Mesenchymal stem cell (in vitro differentiated cells and primary cell): ENCODE measurements at regions not wholly inside any gene's neighbourhood (a gene's known extent, or its start where the extent isn't known, plus 50 kb on each side); places are given as distances from the start of the nearest gene placed in this dataset.
"Not testable (repeated sequence)": the region's sequence is repeated elsewhere in the genome, so short reads cannot be mapped to it uniquely, and the experiment has no call there.

Experiments
- DNase-seq: peaks from one replicate; pipeline ENCODE4 v3.0.0-alpha.2; 2013
- H2AFZ ChIP-seq: one replicate; pipeline ENCODE4 v1.6.1; 2013; ENCODE audit warnings: low read depth, mild to moderate bottlenecking, control low read depth, inconsistent platforms, low read length, moderate library complexity
- H2AK5ac ChIP-seq: 2 replicates; pipeline ENCODE4 v1.6.1; 2013; ENCODE audit warnings: low read length, moderate library complexity, mild to moderate bottlenecking, inconsistent platforms; ENCODE audit not compliant: severe bottlenecking
- H2BK120ac ChIP-seq: one replicate; pipeline ENCODE4 v1.6.1; 2013; ENCODE audit warnings: low read depth, mild to moderate bottlenecking, inconsistent platforms, low read length, moderate library complexity
- H2BK12ac ChIP-seq, 2 experiments: one replicate each; pipeline ENCODE4 v1.6.1; 2013; ENCODE audit warnings: inconsistent platforms in 2 of 2, low read length in 2 of 2, mild to moderate bottlenecking in 2 of 2, moderate library complexity in 2 of 2, control low read depth in 1 of 2
- H2BK15ac ChIP-seq: one replicate; pipeline ENCODE4 v1.6.1; 2013; ENCODE audit warnings: mild to moderate bottlenecking, low read depth, inconsistent platforms; ENCODE audit not compliant: poor library complexity, severe bottlenecking
- H2BK5ac ChIP-seq: 2 replicates; pipeline ENCODE4 v1.6.1; 2013; ENCODE audit warnings: low read depth, mild to moderate bottlenecking, low read length, control low read depth, inconsistent platforms; ENCODE audit not compliant: poor library complexity, severe bottlenecking
- H3K14ac ChIP-seq, 2 experiments: one replicate each; pipeline ENCODE4 v1.6.1; 2013; ENCODE audit warnings: inconsistent platforms in 2 of 2, low read length in 2 of 2, control low read depth in 1 of 2, mild to moderate bottlenecking in 1 of 2, moderate library complexity in 1 of 2
- H3K18ac ChIP-seq, 2 experiments: one replicate each; pipeline ENCODE4 v1.6.1; 2013; ENCODE audit warnings: inconsistent platforms in 2 of 2, low read length in 2 of 2, control low read depth in 1 of 2, low read depth in 1 of 2, mild to moderate bottlenecking in 1 of 2
- H3K23ac ChIP-seq, 2 experiments: one replicate each; pipeline ENCODE4 v1.6.1; 2013; ENCODE audit warnings: inconsistent platforms in 2 of 2, low read length in 2 of 2, mild to moderate bottlenecking in 2 of 2, moderate library complexity in 2 of 2, control low read depth in 1 of 2
- H3K27ac ChIP-seq: 2 replicates; pipeline ENCODE4 v1.5.1; 2013; ENCODE audit warnings: mild to moderate bottlenecking, moderate library complexity, low read length, control low read depth, inconsistent platforms; ENCODE audit not compliant: poor library complexity, severe bottlenecking
- H3K27me3 ChIP-seq, 2 experiments: 2 replicates each; pipeline versions ENCODE4 v1.6.1 to v1.7.0; 2013; ENCODE audit warnings: low read length in 2 of 2, mild to moderate bottlenecking in 2 of 2, moderate library complexity in 2 of 2, control low read depth in 1 of 2, inconsistent platforms in 1 of 2; ENCODE audit not compliant: control insufficient read depth in 1 of 2, insufficient read depth in 1 of 2
- H3K36me3 ChIP-seq, 2 experiments: 2 replicates each; pipeline versions ENCODE4 v1.6.1 to v1.7.0; 2013; ENCODE audit warnings: low read length in 2 of 2, control low read depth in 1 of 2, inconsistent platforms in 1 of 2, low read depth in 1 of 2, mild to moderate bottlenecking in 1 of 2; ENCODE audit not compliant: insufficient read depth in 2 of 2, control insufficient read depth in 1 of 2
- H3K4ac ChIP-seq, 2 experiments: one replicate each; pipeline ENCODE4 v1.6.1; 2013; ENCODE audit warnings: inconsistent platforms in 2 of 2, low read length in 2 of 2, mild to moderate bottlenecking in 2 of 2, moderate library complexity in 2 of 2, control low read depth in 1 of 2, low read depth in 1 of 2
- H3K4me1 ChIP-seq: 2 replicates; pipeline ENCODE4 v1.6.1; 2013; ENCODE audit warnings: low read depth, low read length, control low read depth; ENCODE audit not compliant: control insufficient read depth, insufficient read depth
- H3K4me2 ChIP-seq: 2 replicates; pipeline ENCODE4 v1.6.1; 2013; ENCODE audit warnings: low read length, mild to moderate bottlenecking, inconsistent platforms; ENCODE audit not compliant: poor library complexity, severe bottlenecking
- H3K4me3 ChIP-seq, 2 experiments: 2 replicates each; pipeline versions ENCODE4 v1.5.1 to v1.7.0; 2013; ENCODE audit warnings: low read length in 2 of 2, mild to moderate bottlenecking in 2 of 2, control low read depth in 1 of 2, low read depth in 1 of 2; ENCODE audit not compliant: insufficient read depth in 1 of 2
- H3K79me1 ChIP-seq: replicated peaks from 2 replicates; pipeline ENCODE4 v1.6.1; 2013; ENCODE audit warnings: mild to moderate bottlenecking, control low read depth, low read length, inconsistent platforms; ENCODE audit not compliant: poor library complexity, severe bottlenecking
- H3K9ac ChIP-seq: 2 replicates; pipeline ENCODE4 v1.7.0; 2013; ENCODE audit warnings: mild to moderate bottlenecking, low read length, moderate library complexity
- H3K9me3 ChIP-seq: 2 replicates; pipeline ENCODE4 v1.7.0; 2013; ENCODE audit warnings: mild to moderate bottlenecking, low read length; ENCODE audit not compliant: control insufficient read depth
- H4K8ac ChIP-seq: one replicate; pipeline ENCODE4 v1.6.1; 2013; ENCODE audit warnings: inconsistent platforms, mild to moderate bottlenecking, low read length, moderate library complexity
- H4K91ac ChIP-seq: one replicate; pipeline ENCODE4 v1.6.1; 2013; ENCODE audit warnings: mild to moderate bottlenecking, low read length, inconsistent platforms
- WGBS: methylation state at CpG from one replicate; pipeline ENCODE4 v1.1.7; 2013; ENCODE audit warnings: mixed read lengths; 5-methylcytosine and 5-hydroxymethylcytosine counted together

DNA sequence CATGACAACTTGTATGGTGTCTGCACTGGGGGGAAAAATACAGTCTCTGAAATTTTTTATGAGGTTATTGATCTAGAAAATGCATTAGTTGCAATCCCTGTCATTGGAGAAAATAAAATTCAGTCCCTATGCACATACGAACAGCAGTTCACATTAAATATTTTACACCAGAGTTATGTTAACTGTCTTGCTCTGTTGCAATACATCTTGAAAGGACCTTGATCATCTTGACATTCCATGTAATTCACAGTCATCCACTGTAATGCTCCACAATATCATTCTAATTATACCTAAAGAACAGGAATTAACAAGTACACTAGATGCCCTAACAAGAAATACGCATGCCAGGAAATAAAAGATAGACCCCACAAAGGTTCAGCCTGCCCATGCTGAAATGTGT lies 934.6 kb upstream of the PCDH10 start:
- H4K91ac ChIP-seq: no peak overlapping the region
- H3K36me3 ChIP-seq: no peaks in the 10 kb centered on the region
- H3K23ac ChIP-seq: no peak overlapping the region
- H3K27ac ChIP-seq: no peak overlapping the region
- 99% methylated on average over 2 of the region's 2 CpGs for WGBS
- no peak overlapping the region for H2BK120ac ChIP-seq
- no peak for DNase-seq
- H3K4me1 ChIP-seq: no peaks in the 10 kb centered on the region
- H3K27me3 ChIP-seq: no peaks in the 10 kb centered on the region
- H3K79me1 ChIP-seq: no peaks in the 10 kb centered on the region
- no peak overlapping the region for H3K9ac ChIP-seq
- H2BK15ac ChIP-seq: no peak overlapping the region
- no peak overlapping the region for H3K4me2 ChIP-seq
- H2BK5ac ChIP-seq: no peak overlapping the region
- H3K4ac ChIP-seq: no peak overlapping the region
- no peak overlapping the region for H4K8ac ChIP-seq
- H3K18ac ChIP-seq: no peak overlapping the region
- no peak overlapping the region for H3K4me3 ChIP-seq
- H2AK5ac ChIP-seq: no peak overlapping the region
- no peak overlapping the region for H2AFZ ChIP-seq
- no peak overlapping the region for H3K14ac ChIP-seq
- no peaks in the 10 kb centered on the region for H3K9me3 ChIP-seq
- H2BK12ac ChIP-seq: no peak overlapping the region

DNA sequence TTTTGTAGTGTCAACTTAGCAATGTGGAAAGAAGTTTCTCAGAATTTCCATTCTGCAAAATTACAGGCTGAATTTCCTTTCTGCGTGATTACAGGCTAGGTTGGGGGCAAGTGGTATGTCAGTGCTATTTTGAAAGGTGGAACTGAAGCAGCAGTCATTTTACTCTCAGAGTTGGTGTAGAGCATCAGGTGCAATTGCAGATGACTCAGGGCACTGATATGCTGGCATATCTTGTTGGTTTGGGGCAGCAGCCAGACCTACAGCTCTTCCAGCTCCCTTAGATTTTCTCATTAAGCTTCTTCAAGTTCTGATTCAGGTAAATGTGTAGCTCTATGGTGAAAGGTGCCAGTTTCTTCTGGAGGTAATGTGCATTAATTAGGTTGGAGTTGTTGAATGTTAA lies 930.7 kb upstream of the PCDH10 start:
- Histone ChIP-seq H3K79me1 (no peaks in the 10 kb centered on the region), H4K8ac (no peak overlapping the region), H4K91ac (no peak overlapping the region), H2BK12ac (no peak overlapping the region), H3K4ac (no peak overlapping the region), H2BK5ac (no peak overlapping the region), H3K27me3 (no peaks in the 10 kb centered on the region), H3K18ac (no peak overlapping the region), H3K9me3 (no peaks in the 10 kb centered on the region), H2BK120ac (no peak overlapping the region), H3K4me3 (no peak overlapping the region), H2AFZ (no peak overlapping the region), H2BK15ac (no peak overlapping the region), H3K4me1 (no peaks in the 10 kb centered on the region), H3K27ac (no peak overlapping the region), H3K14ac (no peak overlapping the region), H3K4me2 (no peak overlapping the region), H2AK5ac (no peak overlapping the region), H3K36me3 (no peaks in the 10 kb centered on the region), H3K9ac (no peak overlapping the region), H3K23ac (no peak overlapping the region)
- WGBS: 100% methylated on average over 1 of the region's 1 CpG
- DNase-seq: no peak

DNA sequence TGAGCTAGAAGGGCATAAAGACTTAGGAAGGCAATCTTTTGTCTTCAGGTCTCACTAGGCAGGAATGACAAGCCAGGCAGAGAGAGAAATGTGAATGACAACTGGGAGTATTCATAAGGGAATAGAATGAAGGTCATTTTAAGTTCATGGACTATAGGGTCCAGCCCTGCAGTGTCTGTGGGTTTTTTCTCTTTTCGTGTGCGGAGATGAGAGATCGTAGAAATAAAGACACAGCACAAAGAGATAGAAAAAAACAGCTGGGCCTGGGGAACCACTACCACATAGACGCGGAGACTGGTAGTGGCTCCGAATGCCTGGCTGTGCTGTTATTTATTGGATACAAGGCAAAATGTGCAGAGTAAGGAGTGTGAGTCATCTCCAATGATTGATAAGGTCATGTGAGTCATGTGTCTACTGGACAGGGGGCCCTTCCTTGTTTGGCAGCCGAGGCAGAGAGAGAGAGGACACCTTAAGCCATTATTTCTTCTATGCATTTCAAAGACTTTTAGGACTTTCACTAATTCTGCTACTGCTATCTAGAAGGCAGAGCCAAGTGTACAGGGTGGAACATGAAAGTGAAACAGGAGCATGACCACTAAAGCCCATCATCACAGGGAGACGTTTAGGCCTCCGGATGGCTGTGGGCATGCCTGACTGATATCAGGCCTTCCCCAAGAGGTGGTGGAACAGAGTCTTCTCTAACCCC lies 921.8 kb upstream of the PCDH10 start:
- no peak overlapping the region for H3K9ac ChIP-seq
- H2BK15ac ChIP-seq: no peak overlapping the region
- no peak overlapping the region for H3K4ac ChIP-seq
- no peak overlapping the region for H2AK5ac ChIP-seq
- no peak overlapping the region for H3K14ac ChIP-seq
- peak overlapping the region; percentile 30 for H4K8ac ChIP-seq
- no peak overlapping the region for H3K23ac ChIP-seq
- no peak overlapping the region for H2BK5ac ChIP-seq
- no peaks in the 10 kb centered on the region for H3K9me3 ChIP-seq
- H3K4me2 ChIP-seq: peak overlapping the region; percentile 77
- H4K91ac ChIP-seq: no peak overlapping the region
- peak; percentile 78 for DNase-seq
- WGBS: 79% methylated on average over 7 of the region's 9 CpGs
- H3K4me1 ChIP-seq: no peaks in the 10 kb centered on the region
- H3K36me3 ChIP-seq: no peaks in the 10 kb centered on the region
- H3K79me1 ChIP-seq: no peaks in the 10 kb centered on the region
- H3K4me3 ChIP-seq: peak overlapping the region; percentile 50 to 64
- H3K18ac ChIP-seq: no peak overlapping the region
- no peak overlapping the region for H2AFZ ChIP-seq
- peak overlapping the region; percentile 77 for H3K27ac ChIP-seq
- no peaks in the 10 kb centered on the region for H3K27me3 ChIP-seq
- H2BK12ac ChIP-seq: peak overlapping the region in 1 of 2 experiments; percentile 70
- H2BK120ac ChIP-seq: no peak overlapping the region

GRCh38 chr4:132227857-132228165 lies 921.3 kb upstream of the PCDH10 start:
- not testable (repeated sequence) for H2BK12ac ChIP-seq, H3K4ac ChIP-seq, H2AFZ ChIP-seq, H4K91ac ChIP-seq, H3K27me3 ChIP-seq, H3K18ac ChIP-seq, H3K36me3 ChIP-seq, H2BK15ac ChIP-seq, H3K23ac ChIP-seq, H2BK120ac ChIP-seq, H2BK5ac ChIP-seq, H3K79me1 ChIP-seq, H2AK5ac ChIP-seq, H3K14ac ChIP-seq, H3K9ac ChIP-seq, H3K4me1 ChIP-seq, H3K9me3 ChIP-seq
- Histone ChIP-seq H3K4me3 (peak overlapping the region; percentile 50 to 64), H4K8ac (peak overlapping the region; percentile 30), H3K4me2 (peak overlapping the region; percentile 77), H3K27ac (peak overlapping the region; percentile 77)
- 43% methylated on average over 9 of the region's 11 CpGs for WGBS
- DNase-seq: peak; percentile 75
